Prostate gland (tissue), 2 donors: ENCODE measurements at regions not wholly inside any gene's neighbourhood (a gene's known extent, or its start where the extent isn't known, plus 50 kb on each side); places are given as distances from the start of the nearest gene placed in this dataset.
"Not testable (repeated sequence)": the region's sequence is repeated elsewhere in the genome, so short reads cannot be mapped to it uniquely, and the experiment has no call there.

Experiments
- DNase-seq: peaks from one replicate; pipeline ENCODE4 v3.0.0-alpha.2; 2019; ENCODE audit warnings: low spot score
- H3K27ac ChIP-seq, 2 donors: fragments of 200-600 bp; sonication (generic); 2 replicates each; pipeline ENCODE4 v1.5.1; 2017 to 2019
- H3K27me3 ChIP-seq: fragments of 200-600 bp; sonication (generic); replicated peaks from 2 replicates; pipeline ENCODE4 v1.5.1; 2019; ENCODE audit not compliant: insufficient read depth
- H3K36me3 ChIP-seq, 2 donors: fragments of 200-600 bp; sonication (generic); 1 replicate in 1 of 2; 2 replicates in 1 of 2; pipeline versions ENCODE4 v1.5.1 to v1.8.1; 2017 to 2019
- H3K4me1 ChIP-seq: fragments of 200-600 bp; sonication (generic); replicated peaks from 2 replicates; pipeline ENCODE4 v1.5.1; 2019
- H3K4me3 ChIP-seq, 2 donors: fragments of 200-600 bp; sonication (generic); 2 replicates each; pipeline ENCODE4 v1.5.1; 2017 to 2019
- H3K9me3 ChIP-seq: fragments of 200-600 bp; sonication (generic); 2 replicates; pipeline ENCODE4 v1.5.1; 2017
- POLR2A ChIP-seq: fragments of 450-650 bp; IDR thresholded peaks from one replicate; pipeline ENCODE4 v1.6.1; 2016; ENCODE audit warnings: antibody characterized with exemption, mild to moderate bottlenecking
- POLR2AphosphoS5 ChIP-seq: sonication (generic); formaldehyde crosslinking; IDR thresholded peaks from one replicate; pipeline ENCODE4 v1.6.1; 2017; ENCODE audit warnings: antibody characterized with exemption
- WGBS: methylation state at CpG from one replicate; pipeline ENCODE4 v1.1.5; 2018; 5-methylcytosine and 5-hydroxymethylcytosine counted together
- intact Hi-C: fragments of 100-400 bp; cut with DNase I; formaldehyde crosslinking; loops from one replicate; pipeline ENCODE4 v1.14.2; 2022
- TF ChIP-seq, protein P1 (sequence below), 4 experiments: fragments of 200-600 bp in 2 of 4; fragments of 450-650 bp in 2 of 4; sonication (generic) in 2 of 4; IDR thresholded peaks; 1 replicate in 3 of 4; 2 replicates in 1 of 4; pipeline ENCODE4 v1.5.1; 2016 to 2019; ENCODE audit warnings: antibody characterized with exemption in 4 of 4, mild to moderate bottlenecking in 2 of 4, moderate library complexity in 2 of 4

DNA sequence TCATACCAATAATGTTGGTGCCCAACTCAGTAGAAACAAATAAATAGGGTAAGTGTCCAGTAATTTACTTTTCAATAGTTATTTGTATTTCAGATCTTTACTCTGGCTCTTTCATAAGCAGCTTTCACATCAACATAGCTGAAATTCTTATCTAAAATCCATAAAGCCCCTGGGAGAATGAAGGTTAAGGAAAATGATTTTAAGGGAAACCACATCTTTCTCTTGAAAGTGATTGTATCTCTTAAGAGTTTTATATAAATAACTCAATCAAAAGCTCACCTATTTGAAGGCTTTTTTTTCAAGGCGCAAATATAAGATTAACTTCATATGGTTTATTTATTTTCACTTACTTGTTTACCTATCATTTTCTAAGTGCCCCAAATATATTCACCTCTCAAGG, 324.4 kb downstream of the HGF start:
- no peak overlapping the region for H3K27ac ChIP-seq
- DNase-seq, result no peak
- no peaks in the 10 kb centered on the region for H3K36me3 ChIP-seq
- H3K9me3 ChIP-seq, result no peaks in the 10 kb centered on the region
- no peaks in the 10 kb centered on the region for H3K27me3 ChIP-seq
- H3K4me3 ChIP-seq, result no peak overlapping the region
- 90% methylated on average over 1 of the region's 1 CpG for WGBS
- intact Hi-C loops, result no loop called here
- TF ChIP-seq POLR2AphosphoS5, result no peak
- no peak for TF ChIP-seq POLR2A
- TF ChIP-seq, protein P1, sequence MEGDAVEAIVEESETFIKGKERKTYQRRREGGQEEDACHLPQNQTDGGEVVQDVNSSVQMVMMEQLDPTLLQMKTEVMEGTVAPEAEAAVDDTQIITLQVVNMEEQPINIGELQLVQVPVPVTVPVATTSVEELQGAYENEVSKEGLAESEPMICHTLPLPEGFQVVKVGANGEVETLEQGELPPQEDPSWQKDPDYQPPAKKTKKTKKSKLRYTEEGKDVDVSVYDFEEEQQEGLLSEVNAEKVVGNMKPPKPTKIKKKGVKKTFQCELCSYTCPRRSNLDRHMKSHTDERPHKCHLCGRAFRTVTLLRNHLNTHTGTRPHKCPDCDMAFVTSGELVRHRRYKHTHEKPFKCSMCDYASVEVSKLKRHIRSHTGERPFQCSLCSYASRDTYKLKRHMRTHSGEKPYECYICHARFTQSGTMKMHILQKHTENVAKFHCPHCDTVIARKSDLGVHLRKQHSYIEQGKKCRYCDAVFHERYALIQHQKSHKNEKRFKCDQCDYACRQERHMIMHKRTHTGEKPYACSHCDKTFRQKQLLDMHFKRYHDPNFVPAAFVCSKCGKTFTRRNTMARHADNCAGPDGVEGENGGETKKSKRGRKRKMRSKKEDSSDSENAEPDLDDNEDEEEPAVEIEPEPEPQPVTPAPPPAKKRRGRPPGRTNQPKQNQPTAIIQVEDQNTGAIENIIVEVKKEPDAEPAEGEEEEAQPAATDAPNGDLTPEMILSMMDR (IDR thresholded peaks at IDR 0.05), result no peak
- no peaks in the 10 kb centered on the region for H3K4me1 ChIP-seq

DNA sequence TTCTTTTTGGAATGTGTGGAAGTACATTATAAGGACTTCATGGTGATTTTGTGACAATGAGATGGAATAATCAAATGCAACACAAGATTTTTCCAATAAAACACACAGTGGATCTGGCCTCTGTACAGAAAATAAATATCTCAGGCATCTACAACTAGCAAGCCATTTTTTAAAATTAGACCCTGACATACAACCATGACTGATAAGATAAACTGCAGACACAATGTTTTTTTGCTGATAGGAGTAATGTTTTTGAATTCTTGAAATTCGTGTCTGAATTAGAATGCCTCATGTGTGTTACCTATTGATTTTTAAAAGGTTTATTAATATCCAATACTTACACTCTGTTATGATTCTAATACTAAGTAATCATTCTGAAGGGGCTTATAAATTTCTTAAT, 328.1 kb downstream of the HGF start:
- Histone ChIP-seq H3K27ac (no peak overlapping the region), H3K27me3 (no peaks in the 10 kb centered on the region), H3K36me3 (no peaks in the 10 kb centered on the region), H3K4me3 (no peak overlapping the region), H3K9me3 (no peaks in the 10 kb centered on the region), H3K4me1 (no peaks in the 10 kb centered on the region)
- DNase-seq, result no peak
- intact Hi-C loops, result no loop called here
- TF ChIP-seq, protein P1 (IDR thresholded peaks at IDR 0.05), result no peak
- TF ChIP-seq POLR2AphosphoS5 (no peak), POLR2A (no peak)
- WGBS, result 88% methylated on average over 1 of the region's 1 CpG

DNA sequence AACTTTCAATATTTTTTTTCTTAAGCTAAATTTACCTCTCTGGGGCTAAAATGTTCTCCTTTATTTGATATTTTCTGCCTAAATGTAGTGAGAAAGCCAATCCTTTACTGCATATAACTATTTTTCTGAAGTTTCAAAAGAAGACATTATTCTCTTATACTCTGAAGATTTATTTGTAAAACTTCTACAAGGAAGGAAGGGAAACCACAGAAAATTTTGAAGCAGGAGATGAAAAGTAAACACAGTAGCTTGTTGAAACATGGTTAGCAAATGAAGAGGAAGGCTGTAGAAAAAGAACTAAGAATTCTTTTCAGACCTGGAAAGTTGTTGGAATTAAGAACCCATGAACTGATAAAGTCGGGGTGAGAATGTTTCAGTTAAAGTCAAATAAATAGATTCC, 330.3 kb downstream of the HGF start:
- TF ChIP-seq POLR2AphosphoS5, result no peak
- no peak for TF ChIP-seq POLR2A
- TF ChIP-seq, protein P1 (IDR thresholded peaks at IDR 0.05), result no peak
- no peaks in the 10 kb centered on the region for H3K9me3 ChIP-seq
- no peak overlapping the region for H3K4me3 ChIP-seq
- H3K27me3 ChIP-seq, result no peaks in the 10 kb centered on the region
- no peaks in the 10 kb centered on the region for H3K36me3 ChIP-seq
- 24% methylated on average over 1 of the region's 1 CpG for WGBS
- intact Hi-C loops, result no loop called here
- H3K27ac ChIP-seq, result no peak overlapping the region
- H3K4me1 ChIP-seq, result no peaks in the 10 kb centered on the region
- no peak for DNase-seq

DNA sequence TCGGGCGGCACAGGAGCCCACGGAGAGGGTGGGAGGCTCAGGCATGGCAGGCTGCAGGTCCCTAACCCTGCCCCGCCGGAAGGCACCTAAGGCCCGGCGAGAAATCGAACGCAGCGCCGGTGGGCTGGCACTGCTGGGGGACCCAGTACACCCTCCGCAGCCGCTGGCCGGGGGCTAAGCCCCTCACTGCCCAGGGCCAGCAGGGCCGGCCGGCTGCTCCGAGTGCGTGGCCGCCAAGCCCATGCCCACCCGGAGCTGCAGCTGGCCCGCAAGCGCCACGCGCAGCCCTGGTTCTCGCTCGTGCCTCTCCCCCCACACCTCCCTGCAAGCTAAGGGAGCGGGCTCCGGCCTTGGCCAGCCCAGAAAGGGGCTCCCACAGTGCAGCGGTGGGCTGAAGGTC, 332.7 kb downstream of the HGF start:
- H3K4me1 ChIP-seq, H3K27me3 ChIP-seq, H3K36me3 ChIP-seq, H3K4me3 ChIP-seq, H3K9me3 ChIP-seq, H3K27ac ChIP-seq, intact Hi-C loops, DNase-seq: not testable (repeated sequence)
- 95% methylated on average over 25 of the region's 29 CpGs for WGBS

DNA sequence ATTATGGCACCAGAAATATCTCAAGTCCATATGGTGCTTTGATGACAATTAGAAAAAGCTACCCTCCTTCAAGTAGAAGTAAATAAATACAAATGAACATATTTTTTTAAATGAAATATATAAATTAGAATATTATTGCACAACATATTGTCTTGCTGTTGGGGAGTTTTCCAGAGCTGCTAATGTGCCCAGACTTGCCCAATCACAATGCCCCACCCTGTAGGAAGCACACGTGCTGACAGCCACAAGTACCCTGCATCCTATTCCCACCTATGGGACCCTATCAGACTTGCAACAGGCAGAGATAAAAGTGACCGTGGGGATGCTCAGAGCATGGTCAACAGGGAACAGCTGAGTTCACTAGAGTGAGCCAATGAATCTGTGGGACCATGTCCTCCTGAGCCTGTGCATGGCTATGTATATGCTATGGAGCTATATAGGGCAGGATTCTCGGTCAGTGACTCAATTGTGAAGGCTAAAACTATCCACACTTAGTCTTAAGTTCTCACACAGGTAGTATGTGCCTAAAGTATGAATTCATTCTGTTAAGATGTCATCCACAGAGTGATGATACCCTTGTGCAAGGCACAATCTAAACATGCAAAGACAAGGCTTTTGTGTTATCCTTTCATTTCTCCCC, 336.0 kb downstream of the HGF start:
- Histone ChIP-seq H3K27me3 (no peaks in the 10 kb centered on the region), H3K27ac (no peak overlapping the region), H3K4me3 (no peak overlapping the region), H3K36me3 (no peaks in the 10 kb centered on the region), H3K4me1 (no peaks in the 10 kb centered on the region), H3K9me3 (no peaks in the 10 kb centered on the region)
- WGBS, result 76% methylated on average over 3 of the region's 3 CpGs
- intact Hi-C loops, result no loop called here
- TF ChIP-seq POLR2A, result no peak
- TF ChIP-seq POLR2AphosphoS5, result no peak
- TF ChIP-seq, protein P1 (IDR thresholded peaks at IDR 0.05), result no peak
- DNase-seq, result no peak
